ENCODE measurements at regions not wholly inside any gene's neighbourhood (a gene's known extent, or its start where the extent isn't known, plus 50 kb on each side); places are given as distances from the start of the nearest gene placed in this dataset.

- Histone ChIP-seq H3K27me3 (peaks cover 0 to 45% of the 10 kb centered on the region in 2 donors), H3K9me3 (no peaks in the 10 kb centered on the region), H3K36me3 (no peaks in the 10 kb centered on the region), H3K4me1 (no peaks in the 10 kb centered on the region), H3K4me3 (no peak overlapping the region), H3K27ac (no peak overlapping the region)
- peak in 1 of 2 donors; percentile 40 for DNase-seq (ENCODE audit: low spot score in 2 of 2)
- TF ChIP-seq POLR2A (IDR thresholded peaks at IDR 0.05): no peak
- TF ChIP-seq POLR2AphosphoS5 (IDR thresholded peaks at IDR 0.05): no peak
- no peak for TF ChIP-seq CTCF (IDR thresholded peaks at IDR 0.05)
- intact Hi-C loops (cut with DNase I; ENCODE audit: low total_unique reads): loop anchor here (10.0 kb wide), 1 partner anchor 224 kb away; no protein-coding TSS in a partner anchor
These were observed 253.2 kb downstream of the NPHP4 start for GRCh38 chr1:5738911-5739462.

GRCh38 chr1:5737081-5737480, 255.1 kb downstream of the NPHP4 start:
- H3K27me3 ChIP-seq: peaks cover 0 to 38% of the 10 kb centered on the region in 2 donors
- TF ChIP-seq POLR2A (IDR thresholded peaks at IDR 0.05): no peak
- TF ChIP-seq CTCF (IDR thresholded peaks at IDR 0.05): no peak
- TF ChIP-seq POLR2AphosphoS5 (IDR thresholded peaks at IDR 0.05): no peak
- intact Hi-C loops (cut with DNase I; ENCODE audit: low total_unique reads): loop anchor here (10.0 kb wide), 1 partner anchor 222 kb away; no protein-coding TSS in a partner anchor
- H3K9me3 ChIP-seq: no peaks in the 10 kb centered on the region
- DNase-seq (ENCODE audit: low spot score in 2 of 2): no peak
- no peak overlapping the region for H3K27ac ChIP-seq
- no peak overlapping the region for H3K4me3 ChIP-seq
- H3K4me1 ChIP-seq: no peaks in the 10 kb centered on the region
- no peaks in the 10 kb centered on the region for H3K36me3 ChIP-seq

GRCh38 chr1:5734996-5735395, 257.2 kb downstream of the NPHP4 start:
- Histone ChIP-seq H3K27me3 (peaks cover 0 to 34% of the 10 kb centered on the region in 2 donors), H3K4me3 (no peak overlapping the region), H3K9me3 (no peaks in the 10 kb centered on the region), H3K4me1 (no peaks in the 10 kb centered on the region), H3K36me3 (no peaks in the 10 kb centered on the region), H3K27ac (no peak overlapping the region)
- intact Hi-C loops (cut with DNase I; ENCODE audit: low total_unique reads): loop anchor here (10.0 kb wide), 1 partner anchor 220 kb away; no protein-coding TSS in a partner anchor
- DNase-seq (ENCODE audit: low spot score in 2 of 2): peak in 1 of 2 donors; percentile 17
- TF ChIP-seq POLR2AphosphoS5 (IDR thresholded peaks at IDR 0.05) (no peak), POLR2A (IDR thresholded peaks at IDR 0.05) (no peak), CTCF (IDR thresholded peaks at IDR 0.05) (no peak)

GRCh38 chr1:5734414-5734813, 257.8 kb downstream of the NPHP4 start:
- H3K4me3 ChIP-seq: no peak overlapping the region
- DNase-seq (ENCODE audit: low spot score in 2 of 2): peak in 1 of 2 donors; percentile 28
- intact Hi-C loops (cut with DNase I; ENCODE audit: low total_unique reads): loop anchor here (10.0 kb wide), 1 partner anchor 220 kb away; no protein-coding TSS in a partner anchor
- peaks cover 0 to 36% of the 10 kb centered on the region in 2 donors for H3K27me3 ChIP-seq
- no peaks in the 10 kb centered on the region for H3K36me3 ChIP-seq
- H3K27ac ChIP-seq: no peak overlapping the region
- no peaks in the 10 kb centered on the region for H3K4me1 ChIP-seq
- no peaks in the 10 kb centered on the region for H3K9me3 ChIP-seq
- TF ChIP-seq CTCF (IDR thresholded peaks at IDR 0.05): no peak
- no peak for TF ChIP-seq POLR2A (IDR thresholded peaks at IDR 0.05)

- Histone ChIP-seq H3K27me3 (peaks cover 0 to 37% of the 10 kb centered on the region in 2 donors), H3K27ac (no peak overlapping the region), H3K4me1 (no peaks in the 10 kb centered on the region), H3K9me3 (no peaks in the 10 kb centered on the region), H3K4me3 (no peak overlapping the region), H3K36me3 (no peaks in the 10 kb centered on the region)
- DNase-seq (ENCODE audit: low spot score in 2 of 2): peak in 1 of 2 donors; percentile 36
- no peak for TF ChIP-seq POLR2AphosphoS5 (IDR thresholded peaks at IDR 0.05)
- TF ChIP-seq POLR2A (IDR thresholded peaks at IDR 0.05): no peak
- TF ChIP-seq CTCF (IDR thresholded peaks at IDR 0.05): no peak
- intact Hi-C loops (cut with DNase I; ENCODE audit: low total_unique reads): loop anchor here (10.0 kb wide), 1 partner anchor 219 kb away; no protein-coding TSS in a partner anchor
These were observed 258.6 kb downstream of the NPHP4 start for GRCh38 chr1:5733596-5733995.

Data from breast epithelium (tissue), 4 donors.